Neural progenitor cell (in vitro differentiated cells): ENCODE measurements at regions not wholly inside any gene's neighbourhood (a gene's known extent, or its start where the extent isn't known, plus 50 kb on each side); places are given as distances from the start of the nearest gene placed in this dataset.

ENCODE experiments used
- DNase-seq: peaks from one replicate; pipeline ENCODE4 v3.0.0-alpha.2; 2016; ENCODE audit warnings: low spot score
- H2AFZ ChIP-seq: fragments of 200-600 bp; sonication (generic); replicated peaks from 2 replicates; pipeline ENCODE4 v1.6.1; 2016; ENCODE audit warnings: antibody characterized with exemption
- H3F3A ChIP-seq: fragments of 200-600 bp; sonication (generic); 2 replicates; pipeline ENCODE4 v1.6.1; 2016; ENCODE audit warnings: antibody characterized with exemption, low read depth
- H3K27ac ChIP-seq: fragments of 200-600 bp; sonication (generic); 2 replicates; pipeline ENCODE4 v1.5.1; 2016; ENCODE audit warnings: mild to moderate bottlenecking
- H3K27me3 ChIP-seq: fragments of 200-600 bp; sonication (generic); 2 replicates; pipeline ENCODE4 v1.6.1; 2016; ENCODE audit warnings: mild to moderate bottlenecking, moderate library complexity
- H3K36me3 ChIP-seq: fragments of 200-600 bp; sonication (generic); 2 replicates; pipeline ENCODE4 v1.5.1; 2016
- H3K4me1 ChIP-seq: fragments of 200-600 bp; sonication (generic); 2 replicates; pipeline ENCODE4 v1.6.1; 2016; ENCODE audit warnings: mixed run types
- H3K4me2 ChIP-seq: fragments of 200-600 bp; sonication (generic); 2 replicates; pipeline ENCODE4 v1.6.1; 2016
- H3K4me3 ChIP-seq: fragments of 200-600 bp; sonication (generic); 2 replicates; pipeline ENCODE4 v1.5.1; 2016
- H3K79me2 ChIP-seq: fragments of 200-600 bp; sonication (generic); 2 replicates; pipeline ENCODE4 v1.6.1; 2016; ENCODE audit warnings: low read depth
- H3K9ac ChIP-seq: fragments of 200-600 bp; sonication (generic); 2 replicates; pipeline ENCODE4 v1.6.1; 2016
- H3K9me3 ChIP-seq: fragments of 200-600 bp; sonication (generic); 2 replicates; pipeline ENCODE4 v1.5.1; 2016; ENCODE audit warnings: low read depth
- H4K20me1 ChIP-seq: fragments of 200-600 bp; sonication (generic); 2 replicates; pipeline ENCODE4 v1.6.1; 2016; ENCODE audit warnings: low read depth
- H3K27ac Mint-ChIP-seq: 3 replicates; pipeline ENCODE4 v1.8.0; 2021; ENCODE audit warnings: mixed read lengths
- H3K27me3 Mint-ChIP-seq: 2 replicates; pipeline ENCODE4 v1.8.0; 2022; ENCODE audit warnings: low read depth, mild to moderate bottlenecking, inconsistent platforms, moderate library complexity, mixed read lengths; ENCODE audit not compliant: insufficient read depth
- H3K36me3 Mint-ChIP-seq: 3 replicates; pipeline ENCODE4 v1.8.0; 2021; ENCODE audit warnings: mixed read lengths
- H3K4me1 Mint-ChIP-seq: 3 replicates; pipeline ENCODE4 v1.8.0; 2021; ENCODE audit warnings: mixed read lengths
- H3K4me3 Mint-ChIP-seq: 3 replicates; pipeline ENCODE4 v1.8.0; 2021; ENCODE audit warnings: mild to moderate bottlenecking, moderate library complexity, mixed read lengths
- H3K9me3 Mint-ChIP-seq: 3 replicates; pipeline ENCODE4 v1.8.0; 2020; ENCODE audit warnings: mixed read lengths
- EZH2 ChIP-seq: fragments of 200-600 bp; sonication (generic); IDR thresholded peaks from 2 replicates; pipeline ENCODE4 v1.6.1; 2017; ENCODE audit warnings: antibody characterized with exemption, mild to moderate bottlenecking, moderate library complexity
- EZH2phosphoT487 ChIP-seq: fragments of 200-600 bp; sonication (generic); IDR thresholded peaks from 2 replicates; pipeline ENCODE4 v1.6.1; 2017; ENCODE audit warnings: antibody characterized with exemption
- TF ChIP-seq, protein P1 (sequence below): fragments of 200-600 bp; sonication (generic); IDR thresholded peaks from 2 replicates; pipeline ENCODE4 v1.5.1; 2017; ENCODE audit warnings: antibody characterized with exemption, mild to moderate bottlenecking

DNA sequence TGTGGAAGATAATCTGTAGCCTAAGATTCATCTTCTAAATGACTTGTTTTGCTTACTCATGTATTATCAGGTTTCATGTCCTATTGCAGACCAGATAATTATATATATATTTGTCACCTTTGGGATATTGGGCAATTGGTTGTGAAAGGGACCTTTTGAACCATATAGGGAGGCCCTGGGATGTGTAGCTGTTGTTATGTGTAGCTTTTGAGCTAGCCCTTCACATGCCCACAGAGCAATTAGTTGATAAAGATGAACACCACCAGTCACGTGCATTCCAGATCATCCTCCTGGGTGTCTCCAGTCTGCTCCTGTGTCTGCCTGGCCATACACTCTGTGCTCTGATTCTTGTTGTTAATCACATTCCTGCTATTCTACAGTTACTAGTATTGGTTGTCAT lies 431.2 kb upstream of the FBXO33 start:
- Histone ChIP-seq H2AFZ (no peak overlapping the region), H3K9me3 (no peaks in the 10 kb centered on the region), H3K36me3 (no peaks in the 10 kb centered on the region), H3K9ac (no peak overlapping the region), H4K20me1 (no peaks in the 10 kb centered on the region), H3K4me3 (no peak overlapping the region), H3K27me3 (no peaks in the 10 kb centered on the region), H3K4me2 (no peak overlapping the region), H3K27ac (no peak overlapping the region), H3K79me2 (no peaks in the 10 kb centered on the region), H3K4me1 (peaks cover 15% of the 10 kb centered on the region), H3F3A (no peaks in the 10 kb centered on the region)
- no peak for TF ChIP-seq EZH2
- no peak for TF ChIP-seq EZH2phosphoT487
- TF ChIP-seq, protein P1, sequence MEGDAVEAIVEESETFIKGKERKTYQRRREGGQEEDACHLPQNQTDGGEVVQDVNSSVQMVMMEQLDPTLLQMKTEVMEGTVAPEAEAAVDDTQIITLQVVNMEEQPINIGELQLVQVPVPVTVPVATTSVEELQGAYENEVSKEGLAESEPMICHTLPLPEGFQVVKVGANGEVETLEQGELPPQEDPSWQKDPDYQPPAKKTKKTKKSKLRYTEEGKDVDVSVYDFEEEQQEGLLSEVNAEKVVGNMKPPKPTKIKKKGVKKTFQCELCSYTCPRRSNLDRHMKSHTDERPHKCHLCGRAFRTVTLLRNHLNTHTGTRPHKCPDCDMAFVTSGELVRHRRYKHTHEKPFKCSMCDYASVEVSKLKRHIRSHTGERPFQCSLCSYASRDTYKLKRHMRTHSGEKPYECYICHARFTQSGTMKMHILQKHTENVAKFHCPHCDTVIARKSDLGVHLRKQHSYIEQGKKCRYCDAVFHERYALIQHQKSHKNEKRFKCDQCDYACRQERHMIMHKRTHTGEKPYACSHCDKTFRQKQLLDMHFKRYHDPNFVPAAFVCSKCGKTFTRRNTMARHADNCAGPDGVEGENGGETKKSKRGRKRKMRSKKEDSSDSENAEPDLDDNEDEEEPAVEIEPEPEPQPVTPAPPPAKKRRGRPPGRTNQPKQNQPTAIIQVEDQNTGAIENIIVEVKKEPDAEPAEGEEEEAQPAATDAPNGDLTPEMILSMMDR, result no peak
- DNase-seq, result no peak
- Mint-ChIP-seq H3K36me3 (no peaks in the 10 kb centered on the region), H3K27me3 (peaks cover 6% of the 10 kb centered on the region), H3K9me3 (no peaks in the 10 kb centered on the region), H3K27ac (no peak overlapping the region), H3K4me3 (no peak overlapping the region), H3K4me1 (peaks cover 13% of the 10 kb centered on the region)

DNA sequence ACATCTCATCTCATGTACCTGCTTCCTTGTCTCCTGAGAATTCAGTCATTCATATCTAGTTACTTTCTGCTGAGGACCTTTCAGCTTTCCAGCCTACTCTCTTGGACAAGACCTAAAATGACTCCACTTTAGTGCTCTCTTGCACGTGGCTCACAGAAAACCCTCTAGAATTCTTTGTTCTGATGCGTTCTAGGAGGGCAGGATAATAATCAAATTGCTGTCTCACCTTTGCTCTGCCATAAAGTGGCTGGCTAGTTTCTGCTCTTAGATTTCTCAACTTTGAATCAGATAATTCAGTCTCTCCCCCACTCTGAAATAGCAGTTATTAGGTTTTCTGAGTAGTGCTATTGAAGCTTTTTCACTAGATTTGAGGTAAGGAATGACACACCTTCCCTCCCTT lies 429.5 kb upstream of the FBXO33 start:
- H2AFZ ChIP-seq, result no peak overlapping the region
- no peaks in the 10 kb centered on the region for H4K20me1 ChIP-seq
- H3K4me3 ChIP-seq, result no peak overlapping the region
- no peak overlapping the region for H3K27ac ChIP-seq
- H3K4me1 ChIP-seq, result peaks cover 8% of the 10 kb centered on the region
- no peak for DNase-seq
- no peaks in the 10 kb centered on the region for H3K27me3 ChIP-seq
- Mint-ChIP-seq H3K4me1 (peaks cover 11% of the 10 kb centered on the region), H3K9me3 (no peaks in the 10 kb centered on the region), H3K27ac (no peak overlapping the region), H3K27me3 (peaks cover 4% of the 10 kb centered on the region), H3K4me3 (no peak overlapping the region), H3K36me3 (no peaks in the 10 kb centered on the region)
- TF ChIP-seq EZH2 (no peak), EZH2phosphoT487 (no peak)
- TF ChIP-seq, protein P1, result no peak
- no peak overlapping the region for H3K4me2 ChIP-seq
- H3K9ac ChIP-seq, result no peak overlapping the region
- H3K36me3 ChIP-seq, result no peaks in the 10 kb centered on the region
- H3K9me3 ChIP-seq, result no peaks in the 10 kb centered on the region
- no peaks in the 10 kb centered on the region for H3F3A ChIP-seq
- H3K79me2 ChIP-seq, result no peaks in the 10 kb centered on the region

DNA sequence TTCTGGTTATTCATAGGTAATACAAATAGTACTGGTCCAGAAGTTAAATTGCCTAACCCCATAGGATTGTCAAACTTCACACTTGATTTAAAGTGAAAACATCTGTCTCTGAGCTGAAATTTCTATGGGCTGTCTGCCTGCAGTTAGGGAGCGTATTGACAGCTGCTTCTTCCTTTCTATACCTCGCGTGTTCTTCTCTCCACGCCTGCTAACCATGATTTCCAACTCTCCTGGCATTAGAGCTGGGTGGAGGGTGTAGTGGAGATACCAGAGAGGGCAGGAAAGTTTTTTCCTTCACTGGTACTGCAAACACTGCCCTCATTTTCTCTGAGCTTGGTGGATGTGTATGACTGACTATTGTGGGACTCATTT lies 429.0 kb upstream of the FBXO33 start:
- Histone ChIP-seq H3K9me3 (no peaks in the 10 kb centered on the region), H3K4me1 (peaks cover 8% of the 10 kb centered on the region), H3K27me3 (no peaks in the 10 kb centered on the region), H3K9ac (no peak overlapping the region), H2AFZ (no peak overlapping the region), H3K27ac (no peak overlapping the region), H3K4me2 (no peak overlapping the region), H3K79me2 (no peaks in the 10 kb centered on the region), H4K20me1 (no peaks in the 10 kb centered on the region), H3F3A (no peaks in the 10 kb centered on the region), H3K36me3 (no peaks in the 10 kb centered on the region), H3K4me3 (no peak overlapping the region)
- Mint-ChIP-seq H3K27me3 (peaks cover 3% of the 10 kb centered on the region), H3K9me3 (no peaks in the 10 kb centered on the region), H3K36me3 (no peaks in the 10 kb centered on the region), H3K27ac (no peak overlapping the region), H3K4me3 (no peak overlapping the region), H3K4me1 (peaks cover 11% of the 10 kb centered on the region)
- DNase-seq, result no peak
- TF ChIP-seq EZH2 (no peak), EZH2phosphoT487 (no peak)
- TF ChIP-seq, protein P1, result no peak
